GM23338 (cell line): ENCODE measurements at regions not wholly inside any gene's neighbourhood (a gene's known extent, or its start where the extent isn't known, plus 50 kb on each side); places are given as distances from the start of the nearest gene placed in this dataset.

Source experiments
- ATAC-seq: fragments of 200-7000 bp; cut with Tn5 transposase; 3 replicates; pipeline ENCODE4 v1.9.1; 2020
- DNase-seq: peaks from one replicate; pipeline ENCODE4 v3.0.0-alpha.2; 2015; ENCODE audit warnings: low spot score
- H2AFZ ChIP-seq: fragments of 200-600 bp; sonication (generic); 2 replicates; pipeline ENCODE4 v1.8.0; 2016; ENCODE audit warnings: antibody characterized with exemption, mild to moderate bottlenecking, moderate library complexity
- H3F3A ChIP-seq: fragments of 200-600 bp; sonication (generic); replicated peaks from 2 replicates; pipeline ENCODE4 v1.8.0; 2017; ENCODE audit warnings: antibody characterized with exemption, mixed run types, low read depth
- H3K27ac ChIP-seq: fragments of 200-600 bp; sonication (generic); 2 replicates; pipeline ENCODE4 v1.6.1; 2016; ENCODE audit warnings: low read depth
- H3K27me3 ChIP-seq: fragments of 200-600 bp; sonication (generic); 2 replicates; pipeline ENCODE4 v1.8.0; 2016; ENCODE audit warnings: mild to moderate bottlenecking, mixed run types, moderate library complexity; ENCODE audit not compliant: insufficient read depth
- H3K36me3 ChIP-seq: fragments of 200-600 bp; sonication (generic); 2 replicates; pipeline ENCODE4 v1.8.0; 2016; ENCODE audit warnings: mild to moderate bottlenecking; ENCODE audit not compliant: insufficient read depth
- H3K4me1 ChIP-seq: fragments of 200-600 bp; sonication (generic); 2 replicates; pipeline ENCODE4 v1.8.0; 2016; ENCODE audit warnings: mild to moderate bottlenecking, moderate library complexity; ENCODE audit not compliant: insufficient read depth
- H3K4me2 ChIP-seq: fragments of 200-600 bp; sonication (generic); 2 replicates; pipeline ENCODE4 v1.7.1; 2017; ENCODE audit warnings: mixed run types
- H3K4me3 ChIP-seq: fragments of 200-600 bp; sonication (generic); 2 replicates; pipeline ENCODE4 v1.6.1; 2016; ENCODE audit warnings: mixed run types
- H3K79me2 ChIP-seq: fragments of 200-600 bp; sonication (generic); replicated peaks from 2 replicates; pipeline ENCODE4 v1.8.0; 2017; ENCODE audit warnings: mild to moderate bottlenecking; ENCODE audit not compliant: insufficient read depth
- H3K9me2 ChIP-seq: fragments of 200-600 bp; sonication (generic); 2 replicates; pipeline ENCODE4 v1.8.0; 2017; ENCODE audit not compliant: insufficient read depth
- H4K20me1 ChIP-seq: fragments of 200-600 bp; sonication (generic); replicated peaks from 2 replicates; pipeline ENCODE4 v1.8.0; 2017; ENCODE audit warnings: mild to moderate bottlenecking; ENCODE audit not compliant: insufficient read depth
- H3K27ac Mint-ChIP-seq: 2 replicates; pipeline ENCODE4 v1.8.0; 2020; ENCODE audit warnings: inconsistent platforms, mild to moderate bottlenecking, moderate library complexity, mixed read lengths
- H3K27me3 Mint-ChIP-seq: 3 replicates; pipeline ENCODE4 v1.8.0; 2022; ENCODE audit warnings: low read depth, mild to moderate bottlenecking, moderate library complexity, mixed read lengths, inconsistent platforms; ENCODE audit not compliant: insufficient read depth, poor library complexity
- H3K36me3 Mint-ChIP-seq: 3 replicates; pipeline ENCODE4 v1.8.0; 2021; ENCODE audit warnings: low read depth, mild to moderate bottlenecking, inconsistent platforms, moderate library complexity, mixed read lengths
- H3K4me1 Mint-ChIP-seq: 3 replicates; pipeline ENCODE4 v1.8.0; 2020; ENCODE audit warnings: mild to moderate bottlenecking, inconsistent platforms, mixed read lengths
- H3K4me3 Mint-ChIP-seq: 3 replicates; pipeline ENCODE4 v1.8.0; 2021; ENCODE audit warnings: moderate library complexity, mild to moderate bottlenecking, inconsistent platforms, mixed read lengths
- H3K9me3 Mint-ChIP-seq: 3 replicates; pipeline ENCODE4 v1.8.0; 2020; ENCODE audit warnings: moderate library complexity, mild to moderate bottlenecking, inconsistent platforms, mixed read lengths
- CREB1 ChIP-seq: fragments of 250-450 bp; sonication (Bioruptor Pico); IDR thresholded peaks from 2 replicates; pipeline ENCODE4 v1.5.0; 2020; ENCODE audit warnings: low read depth, mild to moderate bottlenecking, moderate library complexity
- EZH2 ChIP-seq: fragments of 200-600 bp; sonication (generic); IDR thresholded peaks from one replicate; pipeline ENCODE4 v1.8.0; 2017; ENCODE audit warnings: antibody characterized with exemption, mild to moderate bottlenecking, low read depth; ENCODE audit not compliant: unreplicated experiment
- EZH2phosphoT487 ChIP-seq: fragments of 200-600 bp; sonication (generic); IDR thresholded peaks from one replicate; pipeline ENCODE4 v1.8.1; 2018; ENCODE audit warnings: antibody characterized with exemption; ENCODE audit not compliant: unreplicated experiment
- JUNB ChIP-seq: IDR thresholded peaks from one replicate; pipeline ENCODE4 v1.6.1; 2016; ENCODE audit warnings: antibody characterized with exemption; ENCODE audit not compliant: unreplicated experiment
- NANOG ChIP-seq: IDR thresholded peaks from 2 replicates; pipeline ENCODE4 v1.6.1; 2016; ENCODE audit warnings: antibody characterized with exemption, borderline replicate concordance
- POLR2AphosphoS5 ChIP-seq: IDR thresholded peaks from 2 replicates; pipeline ENCODE4 v1.6.1; 2016; ENCODE audit warnings: antibody characterized with exemption, low read depth
- STAT1 ChIP-seq: IDR thresholded peaks from one replicate; pipeline ENCODE4 v1.6.1; 2016; ENCODE audit warnings: antibody characterized with exemption; ENCODE audit not compliant: unreplicated experiment
- ZNF114 ChIP-seq: fragments of 250-450 bp; sonication (Bioruptor Pico); IDR thresholded peaks from 2 replicates; pipeline ENCODE4 v1.5.0; 2020; ENCODE audit warnings: mild to moderate bottlenecking, moderate library complexity
- ZNF331 ChIP-seq: fragments of 250-450 bp; sonication (Bioruptor Pico); IDR thresholded peaks from 2 replicates; pipeline ENCODE4 v1.5.0; 2020; ENCODE audit warnings: low read depth, mild to moderate bottlenecking, moderate library complexity
- TF ChIP-seq, protein P1 (sequence below): IDR thresholded peaks from one replicate; pipeline ENCODE4 v1.6.1; 2018; ENCODE audit warnings: antibody characterized with exemption; ENCODE audit not compliant: unreplicated experiment
- TF ChIP-seq, protein P2 (sequence below): IDR thresholded peaks from 2 replicates; pipeline ENCODE4 v1.6.1; 2016; ENCODE audit warnings: antibody characterized with exemption
- TF ChIP-seq, protein P3 (sequence below), 2 experiments: fragments of 200-600 bp in 1 of 2; sonication (generic) in 1 of 2; conservative IDR thresholded peaks; 2 replicates each; pipeline versions ENCODE4 v1.5.1 to v1.6.1; 2016 to 2017; ENCODE audit warnings: antibody characterized with exemption in 2 of 2, low read depth in 2 of 2, mild to moderate bottlenecking in 2 of 2, moderate library complexity in 1 of 2
- TF ChIP-seq, protein P4 (sequence below): fragments of 250-450 bp; sonication (Bioruptor Pico); IDR thresholded peaks from 2 replicates; pipeline ENCODE4 v1.5.0; 2020; ENCODE audit warnings: mild to moderate bottlenecking, moderate library complexity

DNA sequence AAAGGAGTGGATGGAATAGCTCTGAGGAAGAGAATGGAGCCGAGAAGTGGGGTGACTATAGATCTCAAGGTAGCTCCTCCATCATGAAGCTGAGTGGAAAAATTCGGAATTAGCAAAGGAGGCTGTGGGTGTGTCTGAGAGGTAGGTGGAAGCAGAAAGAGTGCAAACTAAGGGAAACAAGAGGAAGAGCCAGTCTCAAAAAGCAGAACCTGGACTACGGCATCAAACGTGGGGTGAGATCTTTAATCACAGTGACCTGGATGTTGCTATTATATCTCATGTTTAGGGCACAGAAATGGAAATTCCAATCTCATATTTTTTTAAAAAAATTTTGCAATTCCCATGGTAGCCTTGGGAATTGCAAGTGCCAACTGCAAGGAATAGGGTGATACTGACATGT is 162.5 kb upstream of the RASGEF1B start:
- no peak overlapping the region for H2AFZ ChIP-seq
- Mint-ChIP-seq H3K9me3 (no peaks in the 10 kb centered on the region), H3K36me3 (no peaks in the 10 kb centered on the region), H3K4me1 (peaks cover 11% of the 10 kb centered on the region), H3K27ac (no peak overlapping the region), H3K27me3 (peaks cover 2% of the 10 kb centered on the region), H3K4me3 (no peak overlapping the region)
- no peak overlapping the region for H3K4me3 ChIP-seq
- H3K36me3 ChIP-seq: no peaks in the 10 kb centered on the region
- ATAC-seq: no peak
- no peaks in the 10 kb centered on the region for H3K9me2 ChIP-seq
- H3K4me1 ChIP-seq: no peaks in the 10 kb centered on the region
- H3K27ac ChIP-seq: no peak overlapping the region
- H3K27me3 ChIP-seq: no peaks in the 10 kb centered on the region
- TF ChIP-seq ZNF331 (CRISPR knock-in tag): no peak
- TF ChIP-seq, protein P1, sequence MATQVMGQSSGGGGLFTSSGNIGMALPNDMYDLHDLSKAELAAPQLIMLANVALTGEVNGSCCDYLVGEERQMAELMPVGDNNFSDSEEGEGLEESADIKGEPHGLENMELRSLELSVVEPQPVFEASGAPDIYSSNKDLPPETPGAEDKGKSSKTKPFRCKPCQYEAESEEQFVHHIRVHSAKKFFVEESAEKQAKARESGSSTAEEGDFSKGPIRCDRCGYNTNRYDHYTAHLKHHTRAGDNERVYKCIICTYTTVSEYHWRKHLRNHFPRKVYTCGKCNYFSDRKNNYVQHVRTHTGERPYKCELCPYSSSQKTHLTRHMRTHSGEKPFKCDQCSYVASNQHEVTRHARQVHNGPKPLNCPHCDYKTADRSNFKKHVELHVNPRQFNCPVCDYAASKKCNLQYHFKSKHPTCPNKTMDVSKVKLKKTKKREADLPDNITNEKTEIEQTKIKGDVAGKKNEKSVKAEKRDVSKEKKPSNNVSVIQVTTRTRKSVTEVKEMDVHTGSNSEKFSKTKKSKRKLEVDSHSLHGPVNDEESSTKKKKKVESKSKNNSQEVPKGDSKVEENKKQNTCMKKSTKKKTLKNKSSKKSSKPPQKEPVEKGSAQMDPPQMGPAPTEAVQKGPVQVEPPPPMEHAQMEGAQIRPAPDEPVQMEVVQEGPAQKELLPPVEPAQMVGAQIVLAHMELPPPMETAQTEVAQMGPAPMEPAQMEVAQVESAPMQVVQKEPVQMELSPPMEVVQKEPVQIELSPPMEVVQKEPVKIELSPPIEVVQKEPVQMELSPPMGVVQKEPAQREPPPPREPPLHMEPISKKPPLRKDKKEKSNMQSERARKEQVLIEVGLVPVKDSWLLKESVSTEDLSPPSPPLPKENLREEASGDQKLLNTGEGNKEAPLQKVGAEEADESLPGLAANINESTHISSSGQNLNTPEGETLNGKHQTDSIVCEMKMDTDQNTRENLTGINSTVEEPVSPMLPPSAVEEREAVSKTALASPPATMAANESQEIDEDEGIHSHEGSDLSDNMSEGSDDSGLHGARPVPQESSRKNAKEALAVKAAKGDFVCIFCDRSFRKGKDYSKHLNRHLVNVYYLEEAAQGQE: no peak
- TF ChIP-seq EZH2: no peak
- no peak for TF ChIP-seq ZNF114 (CRISPR knock-in tag)
- TF ChIP-seq STAT1: no peak
- TF ChIP-seq EZH2phosphoT487: no peak
- TF ChIP-seq, protein P2, sequence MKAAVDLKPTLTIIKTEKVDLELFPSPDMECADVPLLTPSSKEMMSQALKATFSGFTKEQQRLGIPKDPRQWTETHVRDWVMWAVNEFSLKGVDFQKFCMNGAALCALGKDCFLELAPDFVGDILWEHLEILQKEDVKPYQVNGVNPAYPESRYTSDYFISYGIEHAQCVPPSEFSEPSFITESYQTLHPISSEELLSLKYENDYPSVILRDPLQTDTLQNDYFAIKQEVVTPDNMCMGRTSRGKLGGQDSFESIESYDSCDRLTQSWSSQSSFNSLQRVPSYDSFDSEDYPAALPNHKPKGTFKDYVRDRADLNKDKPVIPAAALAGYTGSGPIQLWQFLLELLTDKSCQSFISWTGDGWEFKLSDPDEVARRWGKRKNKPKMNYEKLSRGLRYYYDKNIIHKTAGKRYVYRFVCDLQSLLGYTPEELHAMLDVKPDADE: no peak
- TF ChIP-seq, protein P3, sequence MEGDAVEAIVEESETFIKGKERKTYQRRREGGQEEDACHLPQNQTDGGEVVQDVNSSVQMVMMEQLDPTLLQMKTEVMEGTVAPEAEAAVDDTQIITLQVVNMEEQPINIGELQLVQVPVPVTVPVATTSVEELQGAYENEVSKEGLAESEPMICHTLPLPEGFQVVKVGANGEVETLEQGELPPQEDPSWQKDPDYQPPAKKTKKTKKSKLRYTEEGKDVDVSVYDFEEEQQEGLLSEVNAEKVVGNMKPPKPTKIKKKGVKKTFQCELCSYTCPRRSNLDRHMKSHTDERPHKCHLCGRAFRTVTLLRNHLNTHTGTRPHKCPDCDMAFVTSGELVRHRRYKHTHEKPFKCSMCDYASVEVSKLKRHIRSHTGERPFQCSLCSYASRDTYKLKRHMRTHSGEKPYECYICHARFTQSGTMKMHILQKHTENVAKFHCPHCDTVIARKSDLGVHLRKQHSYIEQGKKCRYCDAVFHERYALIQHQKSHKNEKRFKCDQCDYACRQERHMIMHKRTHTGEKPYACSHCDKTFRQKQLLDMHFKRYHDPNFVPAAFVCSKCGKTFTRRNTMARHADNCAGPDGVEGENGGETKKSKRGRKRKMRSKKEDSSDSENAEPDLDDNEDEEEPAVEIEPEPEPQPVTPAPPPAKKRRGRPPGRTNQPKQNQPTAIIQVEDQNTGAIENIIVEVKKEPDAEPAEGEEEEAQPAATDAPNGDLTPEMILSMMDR (conservative IDR thresholded peaks at IDR 0.05; ENCODE audit: low read depth in 2 of 2): no peak
- no peak for TF ChIP-seq JUNB
- TF ChIP-seq, protein P4, sequence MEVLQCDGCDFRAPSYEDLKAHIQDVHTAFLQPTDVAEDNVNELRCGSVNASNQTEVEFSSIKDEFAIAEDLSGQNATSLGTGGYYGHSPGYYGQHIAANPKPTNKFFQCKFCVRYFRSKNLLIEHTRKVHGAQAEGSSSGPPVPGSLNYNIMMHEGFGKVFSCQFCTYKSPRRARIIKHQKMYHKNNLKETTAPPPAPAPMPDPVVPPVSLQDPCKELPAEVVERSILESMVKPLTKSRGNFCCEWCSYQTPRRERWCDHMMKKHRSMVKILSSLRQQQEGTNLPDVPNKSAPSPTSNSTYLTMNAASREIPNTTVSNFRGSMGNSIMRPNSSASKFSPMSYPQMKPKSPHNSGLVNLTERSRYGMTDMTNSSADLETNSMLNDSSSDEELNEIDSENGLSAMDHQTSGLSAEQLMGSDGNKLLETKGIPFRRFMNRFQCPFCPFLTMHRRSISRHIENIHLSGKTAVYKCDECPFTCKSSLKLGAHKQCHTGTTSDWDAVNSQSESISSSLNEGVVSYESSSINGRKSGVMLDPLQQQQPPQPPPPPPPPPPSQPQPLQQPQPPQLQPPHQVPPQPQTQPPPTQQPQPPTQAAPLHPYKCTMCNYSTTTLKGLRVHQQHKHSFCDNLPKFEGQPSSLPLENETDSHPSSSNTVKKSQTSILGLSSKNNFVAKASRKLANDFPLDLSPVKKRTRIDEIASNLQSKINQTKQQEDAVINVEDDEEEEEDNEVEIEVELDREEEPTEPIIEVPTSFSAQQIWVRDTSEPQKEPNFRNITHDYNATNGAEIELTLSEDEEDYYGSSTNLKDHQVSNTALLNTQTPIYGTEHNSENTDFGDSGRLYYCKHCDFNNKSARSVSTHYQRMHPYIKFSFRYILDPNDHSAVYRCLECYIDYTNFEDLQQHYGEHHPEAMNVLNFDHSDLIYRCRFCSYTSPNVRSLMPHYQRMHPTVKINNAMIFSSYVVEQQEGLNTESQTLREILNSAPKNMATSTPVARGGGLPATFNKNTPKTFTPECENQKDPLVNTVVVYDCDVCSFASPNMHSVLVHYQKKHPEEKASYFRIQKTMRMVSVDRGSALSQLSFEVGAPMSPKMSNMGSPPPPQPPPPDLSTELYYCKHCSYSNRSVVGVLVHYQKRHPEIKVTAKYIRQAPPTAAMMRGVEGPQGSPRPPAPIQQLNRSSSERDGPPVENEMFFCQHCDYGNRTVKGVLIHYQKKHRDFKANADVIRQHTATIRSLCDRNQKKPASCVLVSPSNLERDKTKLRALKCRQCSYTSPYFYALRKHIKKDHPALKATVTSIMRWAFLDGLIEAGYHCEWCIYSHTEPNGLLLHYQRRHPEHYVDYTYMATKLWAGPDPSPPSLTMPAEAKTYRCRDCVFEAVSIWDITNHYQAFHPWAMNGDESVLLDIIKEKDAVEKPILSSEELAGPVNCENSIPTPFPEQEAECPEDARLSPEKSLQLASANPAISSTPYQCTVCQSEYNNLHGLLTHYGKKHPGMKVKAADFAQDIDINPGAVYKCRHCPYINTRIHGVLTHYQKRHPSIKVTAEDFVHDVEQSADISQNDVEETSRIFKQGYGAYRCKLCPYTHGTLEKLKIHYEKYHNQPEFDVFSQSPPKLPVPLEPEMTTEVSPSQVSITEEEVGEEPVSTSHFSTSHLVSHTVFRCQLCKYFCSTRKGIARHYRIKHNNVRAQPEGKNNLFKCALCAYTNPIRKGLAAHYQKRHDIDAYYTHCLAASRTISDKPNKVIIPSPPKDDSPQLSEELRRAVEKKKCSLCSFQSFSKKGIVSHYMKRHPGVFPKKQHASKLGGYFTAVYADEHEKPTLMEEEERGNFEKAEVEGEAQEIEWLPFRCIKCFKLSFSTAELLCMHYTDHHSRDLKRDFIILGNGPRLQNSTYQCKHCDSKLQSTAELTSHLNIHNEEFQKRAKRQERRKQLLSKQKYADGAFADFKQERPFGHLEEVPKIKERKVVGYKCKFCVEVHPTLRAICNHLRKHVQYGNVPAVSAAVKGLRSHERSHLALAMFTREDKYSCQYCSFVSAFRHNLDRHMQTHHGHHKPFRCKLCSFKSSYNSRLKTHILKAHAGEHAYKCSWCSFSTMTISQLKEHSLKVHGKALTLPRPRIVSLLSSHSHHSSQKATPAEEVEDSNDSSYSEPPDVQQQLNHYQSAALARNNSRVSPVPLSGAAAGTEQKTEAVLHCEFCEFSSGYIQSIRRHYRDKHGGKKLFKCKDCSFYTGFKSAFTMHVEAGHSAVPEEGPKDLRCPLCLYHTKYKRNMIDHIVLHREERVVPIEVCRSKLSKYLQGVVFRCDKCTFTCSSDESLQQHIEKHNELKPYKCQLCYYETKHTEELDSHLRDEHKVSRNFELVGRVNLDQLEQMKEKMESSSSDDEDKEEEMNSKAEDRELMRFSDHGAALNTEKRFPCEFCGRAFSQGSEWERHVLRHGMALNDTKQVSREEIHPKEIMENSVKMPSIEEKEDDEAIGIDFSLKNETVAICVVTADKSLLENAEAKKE (CRISPR knock-in tag): no peak
- no peak for TF ChIP-seq NANOG
- no peak for TF ChIP-seq POLR2AphosphoS5
- no peak for TF ChIP-seq CREB1 (CRISPR knock-in tag)
- no peaks in the 10 kb centered on the region for H3F3A ChIP-seq
- no peaks in the 10 kb centered on the region for H4K20me1 ChIP-seq
- no peak for DNase-seq
- H3K79me2 ChIP-seq: no peaks in the 10 kb centered on the region
- no peak overlapping the region for H3K4me2 ChIP-seq
